ENCODE measurements at regions not wholly inside any gene's neighbourhood (a gene's known extent, or its start where the extent isn't known, plus 50 kb on each side); places are given as distances from the start of the nearest gene placed in this dataset.

DNA sequence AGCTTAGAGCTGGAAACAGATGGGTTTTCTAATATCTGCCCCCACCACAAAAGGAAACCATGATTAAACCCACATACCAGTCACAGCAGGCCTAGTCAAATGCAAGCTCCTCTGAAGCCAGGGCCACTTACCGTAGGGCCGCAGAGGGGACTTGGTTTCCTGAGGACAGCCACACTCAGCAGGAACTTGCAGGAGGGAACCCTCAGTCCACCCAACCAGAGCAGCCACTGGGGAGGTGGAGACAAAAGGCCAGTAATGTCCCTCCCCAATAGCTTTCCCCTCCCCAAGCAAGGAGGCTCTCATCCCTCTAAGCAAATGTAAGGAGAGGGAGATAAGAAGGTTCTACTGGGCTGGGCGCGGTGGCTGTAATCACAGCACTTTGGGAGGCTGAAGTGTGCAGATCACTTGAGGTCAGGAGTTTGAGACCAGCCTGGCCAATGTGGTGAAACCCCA, 384.4 kb upstream of the JARID2 start:
- TF ChIP-seq CTCF (conservative IDR thresholded peaks at IDR 0.05): no peak
- no peak for TF ChIP-seq EZH2 (IDR thresholded peaks at IDR 0.05; ENCODE audit: low read depth)
